KG1 (cell line): ENCODE measurements at regions not wholly inside any gene's neighbourhood (a gene's known extent, or its start where the extent isn't known, plus 50 kb on each side); places are given as distances from the start of the nearest gene placed in this dataset.
A peak's percentile ranks its signal among the peaks of the same experiment; 100 is the strongest.
"Not testable (repeated sequence)": the region's sequence is repeated elsewhere in the genome, so short reads cannot be mapped to it uniquely, and the experiment has no call there.

Source experiments
- DNase-seq: peaks from one replicate; lab custom pipeline; 2025; lab: John Stamatoyannopoulos, UW

- DNase-seq, result no peak
These were observed 94.0 kb upstream of the FOXN2 start for GRCh38 chr2:48220501-48220900.

GRCh38 chr2:48221846-48222516 lies 92.5 kb upstream of the FOXN2 start:
- DNase-seq, result no peak

GRCh38 chr2:48227617-48228344 lies 86.7 kb upstream of the FOXN2 start:
- peak; percentile 17 for DNase-seq

GRCh38 chr2:48228345-48228684 lies 86.2 kb upstream of the FOXN2 start:
- no peak for DNase-seq

GRCh38 chr2:48229063-48229462 lies 85.4 kb upstream of the FOXN2 start:
- DNase-seq, result no peak

- DNase-seq, result no peak
These were observed 83.6 kb upstream of the FOXN2 start for GRCh38 chr2:48230834-48231233.

GRCh38 chr2:48232351-48232750 lies 82.1 kb upstream of the FOXN2 start:
- DNase-seq, result no peak

GRCh38 chr2:48233005-48233404 lies 81.5 kb upstream of the FOXN2 start:
- no peak for DNase-seq

GRCh38 chr2:48233824-48234223 lies 80.7 kb upstream of the FOXN2 start:
- DNase-seq, result not testable (repeated sequence)

- no peak for DNase-seq
These were observed 79.4 kb upstream of the FOXN2 start for GRCh38 chr2:48235076-48235475.

- DNase-seq, result no peak
These were observed 76.1 kb upstream of the FOXN2 start for GRCh38 chr2:48238381-48238780.

GRCh38 chr2:48240912-48241311 lies 73.6 kb upstream of the FOXN2 start:
- DNase-seq, result no peak

- no peak for DNase-seq
These were observed 67.3 kb upstream of the FOXN2 start for GRCh38 chr2:48247206-48247605.

- DNase-seq, result no peak
These were observed 66.1 kb upstream of the FOXN2 start for GRCh38 chr2:48248251-48248933.

- no peak for DNase-seq
These were observed 65.5 kb upstream of the FOXN2 start for GRCh38 chr2:48249025-48249424.

GRCh38 chr2:48249631-48250473 lies 64.6 kb upstream of the FOXN2 start:
- DNase-seq, result no peak

GRCh38 chr2:48250474-48250844 lies 64.0 kb upstream of the FOXN2 start:
- no peak for DNase-seq

- no peak for DNase-seq
These were observed 63.5 kb upstream of the FOXN2 start for GRCh38 chr2:48250943-48251342.

- no peak for DNase-seq
These were observed 62.9 kb upstream of the FOXN2 start for GRCh38 chr2:48251437-48252148.

GRCh38 chr2:48253301-48253700 lies 61.2 kb upstream of the FOXN2 start:
- DNase-seq, result no peak

- DNase-seq, result no peak
These were observed 59.6 kb upstream of the FOXN2 start for GRCh38 chr2:48254839-48255238.

GRCh38 chr2:48257456-48257855 lies 57.0 kb upstream of the FOXN2 start:
- DNase-seq, result no peak
